ENCODE measurements at regions not wholly inside any gene's neighbourhood (a gene's known extent, or its start where the extent isn't known, plus 50 kb on each side); places are given as distances from the start of the nearest gene placed in this dataset.

DNA sequence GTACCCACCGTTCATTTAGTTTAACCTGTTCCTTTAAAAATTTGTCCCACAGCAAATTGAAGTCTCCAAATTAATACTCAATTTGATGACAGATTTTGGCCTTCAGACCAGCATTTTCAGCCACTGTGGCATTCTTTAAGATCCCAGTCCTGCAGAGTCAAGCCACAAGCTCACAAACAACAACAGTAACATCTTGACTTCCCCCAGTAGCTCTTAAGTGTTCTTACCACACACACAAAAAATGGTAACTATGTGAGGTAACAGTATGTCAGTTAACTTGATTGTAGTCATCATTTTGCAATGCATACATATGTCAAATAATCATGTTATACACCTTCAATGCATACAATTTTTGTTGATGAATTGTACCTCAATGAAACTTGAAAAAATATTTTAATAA, 247.9 kb downstream of the LURAP1L start:
- H3K4me3 ChIP-seq = no peak overlapping the region
- no peak overlapping the region for H3K27ac ChIP-seq
- no peaks in the 10 kb centered on the region for H3K27me3 ChIP-seq
- H3K4me1 ChIP-seq = no peaks in the 10 kb centered on the region
- no peak for TF ChIP-seq CTCF (IDR thresholded peaks at IDR 0.05)
- no peak for DNase-seq
- no peaks in the 10 kb centered on the region for H3K36me3 ChIP-seq
- intact Hi-C loops (cut with DNase I) = no loop called here
- H3K9me3 ChIP-seq = no peaks in the 10 kb centered on the region
- H3K9ac ChIP-seq (ENCODE audit: low read depth in 2 of 2, low read length in 2 of 2) = no peak overlapping the region

DNA sequence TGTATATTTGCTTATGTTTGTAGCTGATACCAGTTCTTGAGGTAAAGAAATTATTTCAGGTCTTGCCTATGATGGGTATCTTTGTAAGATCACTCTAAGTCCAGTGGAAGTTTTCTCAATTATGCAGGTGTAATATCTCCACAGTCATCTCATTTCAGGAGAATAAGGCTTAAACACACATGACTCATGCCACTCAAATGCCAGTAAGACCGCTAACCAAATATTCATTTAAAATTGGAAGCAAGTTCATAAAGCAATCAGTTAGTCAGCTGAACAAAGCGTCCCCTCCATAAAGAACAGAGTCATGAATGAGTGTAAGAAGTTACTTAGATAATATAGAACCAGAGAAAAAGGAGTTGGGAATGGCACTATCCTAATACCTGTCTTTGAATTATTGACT, 248.7 kb downstream of the LURAP1L start:
- intact Hi-C loops (cut with DNase I) = no loop called here
- no peak overlapping the region for H3K27ac ChIP-seq
- no peak overlapping the region for H3K4me3 ChIP-seq
- no peaks in the 10 kb centered on the region for H3K9me3 ChIP-seq
- no peaks in the 10 kb centered on the region for H3K36me3 ChIP-seq
- no peaks in the 10 kb centered on the region for H3K27me3 ChIP-seq
- DNase-seq = no peak
- H3K9ac ChIP-seq (ENCODE audit: low read depth in 2 of 2, low read length in 2 of 2) = no peak overlapping the region
- H3K4me1 ChIP-seq = no peaks in the 10 kb centered on the region
- TF ChIP-seq CTCF (IDR thresholded peaks at IDR 0.05) = no peak

- Histone ChIP-seq H3K4me1 (no peaks in the 10 kb centered on the region), H3K36me3 (no peaks in the 10 kb centered on the region), H3K9ac (ENCODE audit: low read depth in 2 of 2, low read length in 2 of 2) (no peak overlapping the region), H3K9me3 (no peaks in the 10 kb centered on the region), H3K27me3 (no peaks in the 10 kb centered on the region), H3K4me3 (no peak overlapping the region), H3K27ac (no peak overlapping the region)
- DNase-seq = no peak
- intact Hi-C loops (cut with DNase I) = no loop called here
- TF ChIP-seq CTCF (IDR thresholded peaks at IDR 0.05) = no peak
These were observed 252.1 kb downstream of the LURAP1L start for GRCh38 chr9:13026956-13027355.

DNA sequence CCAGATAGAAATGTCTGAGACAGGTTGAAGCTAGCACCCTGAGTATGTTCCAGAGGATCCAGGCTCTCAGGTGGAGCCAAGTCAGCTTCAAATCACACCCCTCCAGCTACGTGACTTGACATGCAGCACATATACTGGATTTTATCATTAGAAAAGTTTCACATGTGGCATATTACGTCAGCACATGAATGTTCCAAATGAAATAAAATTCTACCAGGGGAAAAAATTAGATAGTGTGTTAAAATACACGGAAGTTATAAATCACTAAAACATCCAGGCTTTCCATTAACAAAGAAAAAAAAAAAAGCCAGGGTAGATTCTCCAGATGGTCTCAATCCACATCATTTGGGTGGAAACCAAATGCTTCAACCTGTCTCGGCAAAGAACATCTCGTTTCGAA, 251.6 kb downstream of the MPDZ start:
- H3K36me3 ChIP-seq = no peaks in the 10 kb centered on the region
- H3K9me3 ChIP-seq = no peaks in the 10 kb centered on the region
- no peak overlapping the region for H3K27ac ChIP-seq
- no peaks in the 10 kb centered on the region for H3K4me1 ChIP-seq
- intact Hi-C loops (cut with DNase I) = no loop called here
- DNase-seq = no peak
- no peak overlapping the region for H3K4me3 ChIP-seq
- H3K9ac ChIP-seq (ENCODE audit: low read depth in 2 of 2, low read length in 2 of 2) = no peak overlapping the region
- TF ChIP-seq CTCF (IDR thresholded peaks at IDR 0.05) = no peak
- H3K27me3 ChIP-seq = no peaks in the 10 kb centered on the region

GRCh38 chr9:13032585-13032984, 246.9 kb downstream of the MPDZ start:
- H3K4me1 ChIP-seq = no peaks in the 10 kb centered on the region
- intact Hi-C loops (cut with DNase I) = no loop called here
- no peak overlapping the region for H3K27ac ChIP-seq
- no peak for TF ChIP-seq CTCF (IDR thresholded peaks at IDR 0.05)
- H3K9ac ChIP-seq (ENCODE audit: low read depth in 2 of 2, low read length in 2 of 2) = no peak overlapping the region
- H3K4me3 ChIP-seq = no peak overlapping the region
- no peaks in the 10 kb centered on the region for H3K27me3 ChIP-seq
- no peaks in the 10 kb centered on the region for H3K36me3 ChIP-seq
- H3K9me3 ChIP-seq = no peaks in the 10 kb centered on the region
- DNase-seq = no peak

All from colonic mucosa (tissue), 4 donors.